Calu3 (cell line): ENCODE measurements at regions not wholly inside any gene's neighbourhood (a gene's known extent, or its start where the extent isn't known, plus 50 kb on each side); places are given as distances from the start of the nearest gene placed in this dataset.

ENCODE experiments used
- BruUV-seq: library from RNA; stranded (reverse); fragments of 400-500 nt; replicated peaks from 2 replicates; lab custom pipeline; 2021; lab: Mats Ljungman, UMichigan
- CTCF ChIA-PET: fragments of 300-600 bp; sonication (Branson Sonifier 250); formaldehyde crosslinking; loops from one replicate; lab custom pipeline; 2022; ENCODE audit warnings: antibody characterized with exemption; lab: Charles Lee
- DNase-seq: peaks from one replicate; pipeline ENCODE4 v3.0.0; 2022
- H3K27ac Mint-ChIP-seq: one replicate; pipeline ENCODE4 v1.8.0; 2022; ENCODE audit warnings: mixed read lengths; ENCODE audit not compliant: unreplicated experiment
- H3K27me3 Mint-ChIP-seq: one replicate; pipeline ENCODE4 v1.8.0; 2022; ENCODE audit warnings: mixed read lengths; ENCODE audit not compliant: unreplicated experiment
- H3K36me3 Mint-ChIP-seq: one replicate; pipeline ENCODE4 v1.8.0; 2022; ENCODE audit warnings: mild to moderate bottlenecking, moderate library complexity, mixed read lengths; ENCODE audit not compliant: insufficient read depth, unreplicated experiment
- H3K4me1 Mint-ChIP-seq: one replicate; pipeline ENCODE4 v1.8.0; 2022; ENCODE audit warnings: mild to moderate bottlenecking, low read depth, mixed read lengths; ENCODE audit not compliant: unreplicated experiment
- H3K4me3 Mint-ChIP-seq: one replicate; pipeline ENCODE4 v1.8.0; 2022; ENCODE audit warnings: mild to moderate bottlenecking, low read depth, moderate library complexity, mixed read lengths; ENCODE audit not compliant: unreplicated experiment
- H3K9me3 Mint-ChIP-seq: one replicate; pipeline ENCODE4 v1.8.0; 2022; ENCODE audit warnings: low read depth, mixed read lengths; ENCODE audit not compliant: unreplicated experiment
- CTCF ChIP-seq: fragments of 200-600 bp; IDR thresholded peaks from one replicate; pipeline ENCODE4 v1.8.0; 2022; ENCODE audit warnings: antibody characterized with exemption; ENCODE audit not compliant: unreplicated experiment
- intact Hi-C: fragments of 100-400 bp; cut with micrococcal nuclease; formaldehyde crosslinking; loops from one replicate; pipeline ENCODE4 v1.10.0; 2022; ENCODE audit not compliant: unreplicated experiment

- H3K9me3 Mint-ChIP-seq, result no peaks in the 10 kb centered on the region
- H3K4me3 Mint-ChIP-seq, result no peak overlapping the region
- peak overlapping the region; percentile 90 for H3K27ac Mint-ChIP-seq
- intact Hi-C loops, result loop anchor here (2.0 kb wide), 1 partner anchor 55 kb away; no protein-coding TSS in a partner anchor
- no TSS peak for BruUV-seq
- H3K27me3 Mint-ChIP-seq, result no peaks in the 10 kb centered on the region
- CTCF ChIA-PET, result interaction anchor here (1.1 to 2.7 kb wide), 5 partner anchors 30 to 96 kb away, joined by 3 to 10 read pairs (median 4); no protein-coding TSS in a partner anchor
- TF ChIP-seq CTCF, result no peak
- peaks cover 91% of the 10 kb centered on the region for H3K4me1 Mint-ChIP-seq
- H3K36me3 Mint-ChIP-seq, result peaks cover 6% of the 10 kb centered on the region
- DNase-seq, result no peak
Observed at GRCh38 chr3:150315721-150316120, 92.4 kb upstream of the TSC22D2 start.

GRCh38 chr3:150314248-150315004 is 93.7 kb upstream of the TSC22D2 start:
- no peaks in the 10 kb centered on the region for H3K27me3 Mint-ChIP-seq
- peak overlapping the region; percentile 90 for H3K27ac Mint-ChIP-seq
- TF ChIP-seq CTCF, result no peak
- H3K9me3 Mint-ChIP-seq, result no peaks in the 10 kb centered on the region
- CTCF ChIA-PET, result interaction anchor here (0.6 to 2.7 kb wide), 17 partner anchors 10 to 582 kb away, joined by 3 to 11 read pairs (median 4); no protein-coding TSS in a partner anchor
- peak overlapping the region; percentile 38 for H3K4me3 Mint-ChIP-seq
- H3K4me1 Mint-ChIP-seq, result peaks cover 81% of the 10 kb centered on the region
- peaks cover 6% of the 10 kb centered on the region for H3K36me3 Mint-ChIP-seq
- intact Hi-C loops, result loop anchor here (1.0 to 2.0 kb wide), 2 partner anchors 31 to 56 kb away; no protein-coding TSS in a partner anchor
- BruUV-seq, result no TSS peak
- peak; percentile 84 for DNase-seq

GRCh38 chr3:150312018-150312657 is 96.0 kb upstream of the TSC22D2 start:
- Mint-ChIP-seq H3K27me3 (no peaks in the 10 kb centered on the region), H3K4me1 (peaks cover 75% of the 10 kb centered on the region), H3K9me3 (no peaks in the 10 kb centered on the region), H3K27ac (no peak overlapping the region), H3K4me3 (no peak overlapping the region), H3K36me3 (peaks cover 6% of the 10 kb centered on the region)
- intact Hi-C loops, result no loop called here
- peak; percentile 14 for TF ChIP-seq CTCF
- CTCF ChIA-PET, result no interaction called here
- DNase-seq, result no peak
- no TSS peak for BruUV-seq

- Mint-ChIP-seq H3K36me3 (peaks cover 6% of the 10 kb centered on the region), H3K9me3 (no peaks in the 10 kb centered on the region), H3K27ac (peak overlapping the region; percentile 6), H3K27me3 (no peaks in the 10 kb centered on the region), H3K4me1 (peaks cover 65% of the 10 kb centered on the region), H3K4me3 (no peak overlapping the region)
- DNase-seq, result no peak
- CTCF ChIA-PET, result no interaction called here
- intact Hi-C loops, result no loop called here
- no peak for TF ChIP-seq CTCF
- BruUV-seq, result no TSS peak
Observed at GRCh38 chr3:150311156-150311555, 96.9 kb upstream of the TSC22D2 start.
